ENCODE measurements at regions not wholly inside any gene's neighbourhood (a gene's known extent, or its start where the extent isn't known, plus 50 kb on each side); places are given as distances from the start of the nearest gene placed in this dataset.

GRCh38 chr7:68362745-68363518 lies 1235.3 kb upstream of the AUTS2 start:
- TF ChIP-seq, protein P1, sequence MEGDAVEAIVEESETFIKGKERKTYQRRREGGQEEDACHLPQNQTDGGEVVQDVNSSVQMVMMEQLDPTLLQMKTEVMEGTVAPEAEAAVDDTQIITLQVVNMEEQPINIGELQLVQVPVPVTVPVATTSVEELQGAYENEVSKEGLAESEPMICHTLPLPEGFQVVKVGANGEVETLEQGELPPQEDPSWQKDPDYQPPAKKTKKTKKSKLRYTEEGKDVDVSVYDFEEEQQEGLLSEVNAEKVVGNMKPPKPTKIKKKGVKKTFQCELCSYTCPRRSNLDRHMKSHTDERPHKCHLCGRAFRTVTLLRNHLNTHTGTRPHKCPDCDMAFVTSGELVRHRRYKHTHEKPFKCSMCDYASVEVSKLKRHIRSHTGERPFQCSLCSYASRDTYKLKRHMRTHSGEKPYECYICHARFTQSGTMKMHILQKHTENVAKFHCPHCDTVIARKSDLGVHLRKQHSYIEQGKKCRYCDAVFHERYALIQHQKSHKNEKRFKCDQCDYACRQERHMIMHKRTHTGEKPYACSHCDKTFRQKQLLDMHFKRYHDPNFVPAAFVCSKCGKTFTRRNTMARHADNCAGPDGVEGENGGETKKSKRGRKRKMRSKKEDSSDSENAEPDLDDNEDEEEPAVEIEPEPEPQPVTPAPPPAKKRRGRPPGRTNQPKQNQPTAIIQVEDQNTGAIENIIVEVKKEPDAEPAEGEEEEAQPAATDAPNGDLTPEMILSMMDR (conservative IDR thresholded peaks at IDR 0.05; ENCODE audit: low read depth, low read length), result no peak
- TF ChIP-seq POLR2A (IDR thresholded peaks at IDR 0.05; ENCODE audit: low read depth, low read length) (no peak), RAD21 (IDR thresholded peaks at IDR 0.05; ENCODE audit: low read length) (no peak), BHLHE40 (IDR thresholded peaks at IDR 0.05; ENCODE audit: low read depth, low read length) (no peak), CEBPB (IDR thresholded peaks at IDR 0.05; ENCODE audit: low read depth, low read length) (no peak), RFX5 (IDR thresholded peaks at IDR 0.05; ENCODE audit: low read depth, low read length) (no peak), FOS (IDR thresholded peaks at IDR 0.05; ENCODE audit: low read depth, low read length) (no peak), MAFK (IDR thresholded peaks at IDR 0.05; ENCODE audit: low read depth, low read length) (no peak), SMC3 (IDR thresholded peaks at IDR 0.05; ENCODE audit: low read depth, low read length) (no peak), CHD1 (IDR thresholded peaks at IDR 0.05; ENCODE audit: low read depth, low read length) (no peak)
- TF ChIP-seq, protein P2, sequence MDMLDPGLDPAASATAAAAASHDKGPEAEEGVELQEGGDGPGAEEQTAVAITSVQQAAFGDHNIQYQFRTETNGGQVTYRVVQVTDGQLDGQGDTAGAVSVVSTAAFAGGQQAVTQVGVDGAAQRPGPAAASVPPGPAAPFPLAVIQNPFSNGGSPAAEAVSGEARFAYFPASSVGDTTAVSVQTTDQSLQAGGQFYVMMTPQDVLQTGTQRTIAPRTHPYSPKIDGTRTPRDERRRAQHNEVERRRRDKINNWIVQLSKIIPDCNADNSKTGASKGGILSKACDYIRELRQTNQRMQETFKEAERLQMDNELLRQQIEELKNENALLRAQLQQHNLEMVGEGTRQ (IDR thresholded peaks at IDR 0.05; ENCODE audit: low read depth, low read length), result no peak

All from IMR-90 (cell line).